AG04449 (cell line): ENCODE measurements at regions not wholly inside any gene's neighbourhood (a gene's known extent, or its start where the extent isn't known, plus 50 kb on each side); places are given as distances from the start of the nearest gene placed in this dataset.
"Not testable (repeated sequence)": the region's sequence is repeated elsewhere in the genome, so short reads cannot be mapped to it uniquely, and the experiment has no call there.

Experiments used
- CTCF ChIA-PET: fragments of 350-600 bp; formaldehyde crosslinking; extraction: SDS; loops from one replicate; lab custom pipeline; 2021; ENCODE audit warnings: antibody characterized with exemption; lab: Yijun Ruan, JAX
- POLR2A ChIA-PET: fragments of 400-600, 350-600 bp; formaldehyde crosslinking; extraction: SDS; loops from one replicate; lab custom pipeline; 2020; ENCODE audit warnings: antibody characterized with exemption, inconsistent platforms; lab: Yijun Ruan, JAX
- DNase-seq: peaks from one replicate; pipeline ENCODE4 v3.0.0-alpha.2; 2010; ENCODE audit warnings: low read depth, low spot score
- H3K4me3 ChIP-seq: 2 replicates; pipeline ENCODE4 v1.5.1; 2011; ENCODE audit warnings: low read depth, mild to moderate bottlenecking, control low read depth, low read length
- CTCF ChIP-seq: IDR thresholded peaks from one replicate; pipeline ENCODE4 v1.5.1; 2011; ENCODE audit warnings: mild to moderate bottlenecking, moderate library complexity, low read length, control low read depth, inconsistent platforms; ENCODE audit not compliant: insufficient read depth; ENCODE audit errors: missing control alignments

- DNase-seq, result no peak
- H3K4me3 ChIP-seq, result no peak overlapping the region
- CTCF ChIA-PET, result interaction anchor here (1.3 kb wide), 1 partner anchor 11 kb away, joined by 4 read pairs; no protein-coding TSS in a partner anchor
- POLR2A ChIA-PET, result no interaction called here
- TF ChIP-seq CTCF, result no peak
These were observed 92.1 kb upstream of the CREB1 start for GRCh38 chr2:207437524-207438143.

- no peak overlapping the region for H3K4me3 ChIP-seq
- ChIA-PET POLR2A (no interaction called here), CTCF (interaction anchor here (1.3 kb wide), 1 partner anchor 10 kb away, joined by 4 read pairs; no protein-coding TSS in a partner anchor)
- DNase-seq, result no peak
- no peak for TF ChIP-seq CTCF
These were observed 91.2 kb upstream of the CREB1 start for GRCh38 chr2:207438414-207439126.

GRCh38 chr2:207439881-207440280, 89.9 kb upstream of the CREB1 start:
- CTCF ChIA-PET, H3K4me3 ChIP-seq, DNase-seq, POLR2A ChIA-PET: not testable (repeated sequence)

- ChIA-PET POLR2A (no interaction called here), CTCF (no interaction called here)
- H3K4me3 ChIP-seq, result no peak overlapping the region
- TF ChIP-seq CTCF, result no peak
- DNase-seq, result no peak
These were observed 85.0 kb upstream of the CREB1 start for GRCh38 chr2:207444756-207445155.

- ChIA-PET POLR2A (no interaction called here), CTCF (interaction anchor here (0.6 kb wide), 1 partner anchor 10 kb away, joined by 3 read pairs; no protein-coding TSS in a partner anchor)
- no peak for DNase-seq
- no peak overlapping the region for H3K4me3 ChIP-seq
- TF ChIP-seq CTCF, result no peak
These were observed 83.1 kb upstream of the CREB1 start for GRCh38 chr2:207446653-207447052.

- no peak for DNase-seq
- no peak for TF ChIP-seq CTCF
- H3K4me3 ChIP-seq, result no peak overlapping the region
- CTCF ChIA-PET, result interaction anchor here (1.0 to 1.3 kb wide), 3 partner anchors 10 to 281 kb away, joined by 4 read pairs; no protein-coding TSS in a partner anchor
- POLR2A ChIA-PET, result interaction anchor here (1.5 kb wide), 1 partner anchor 282 kb away, joined by 3 read pairs; the partner anchor contains the start of gene KLF7
These were observed 81.8 kb upstream of the CREB1 start for GRCh38 chr2:207448006-207448405.
